CD4-positive, alpha-beta memory T cell (primary cell): ENCODE measurements at regions not wholly inside any gene's neighbourhood (a gene's known extent, or its start where the extent isn't known, plus 50 kb on each side); places are given as distances from the start of the nearest gene placed in this dataset.

Experiments
- CTCF ChIA-PET: fragments of 350-600 bp; sonication (Branson Sonifier 250); formaldehyde crosslinking; loops from one replicate; lab custom pipeline; 2021; ENCODE audit warnings: inconsistent platforms; ENCODE audit not compliant: partially characterized antibody; lab: Charles Lee
- POLR2A ChIA-PET: fragments of 350-600 bp; sonication (Branson Sonifier 250); formaldehyde crosslinking; loops from one replicate; lab custom pipeline; 2021; ENCODE audit not compliant: partially characterized antibody; lab: Charles Lee
- DNase-seq, 5 donors: peaks; one replicate each; pipeline versions ENCODE4 v3.0.0 to v3.0.0-alpha.2; 2020 to 2022; ENCODE audit warnings: mixed read lengths in 1 of 5
- H3K27ac ChIP-seq: one replicate; pipeline ENCODE4 v1.7.0; 2013; ENCODE audit warnings: low read depth, low read length
- H3K27me3 ChIP-seq: 2 replicates; pipeline ENCODE4 v1.7.0; 2013; ENCODE audit warnings: mild to moderate bottlenecking, low read length, moderate library complexity; ENCODE audit not compliant: insufficient read depth
- H3K36me3 ChIP-seq: 2 replicates; pipeline ENCODE4 v1.7.0; 2013; ENCODE audit warnings: mild to moderate bottlenecking, low read length, moderate library complexity; ENCODE audit not compliant: insufficient read depth
- H3K4me1 ChIP-seq: 2 replicates; pipeline ENCODE4 v1.7.0; 2013; ENCODE audit warnings: mild to moderate bottlenecking, low read length, moderate library complexity; ENCODE audit not compliant: insufficient read depth
- H3K4me3 ChIP-seq, 2 donors: one replicate each; pipeline ENCODE4 v1.7.0; 2013; ENCODE audit warnings: low read length in 2 of 2, mild to moderate bottlenecking in 1 of 2
- H3K9me3 ChIP-seq, 2 donors: one replicate each; pipeline ENCODE4 v1.7.0; 2013; ENCODE audit warnings: low read length in 2 of 2, control low read depth in 1 of 2; ENCODE audit not compliant: control insufficient read depth in 1 of 2
- H3K27ac Mint-ChIP-seq, 7 donors: one replicate each; pipeline ENCODE4 v1.8.0; 2020 to 2021; ENCODE audit warnings: mixed read lengths in 7 of 7, mild to moderate bottlenecking in 6 of 7, inconsistent platforms in 3 of 7, moderate library complexity in 3 of 7
- H3K27me3 Mint-ChIP-seq, 2 donors: one replicate each; pipeline ENCODE4 v1.8.0; 2020 to 2021; ENCODE audit warnings: mixed read lengths in 2 of 2
- H3K36me3 Mint-ChIP-seq, 2 donors: one replicate each; pipeline ENCODE4 v1.8.0; 2020 to 2021; ENCODE audit warnings: mixed read lengths in 2 of 2, inconsistent platforms in 1 of 2, mild to moderate bottlenecking in 1 of 2
- H3K4me1 Mint-ChIP-seq, 4 donors: one replicate each; pipeline ENCODE4 v1.8.0; 2020 to 2021; ENCODE audit warnings: mixed read lengths in 4 of 4, mild to moderate bottlenecking in 1 of 4
- H3K4me3 Mint-ChIP-seq, 8 donors: one replicate each; pipeline ENCODE4 v1.8.0; 2020 to 2021; ENCODE audit warnings: mixed read lengths in 8 of 8, mild to moderate bottlenecking in 7 of 8, moderate library complexity in 6 of 8, inconsistent platforms in 3 of 8
- H3K9me3 Mint-ChIP-seq, 8 donors: one replicate each; pipeline ENCODE4 v1.8.0; 2020 to 2021; ENCODE audit warnings: mixed read lengths in 8 of 8, mild to moderate bottlenecking in 5 of 8, inconsistent platforms in 3 of 8, moderate library complexity in 1 of 8
- intact Hi-C: fragments of 100-400 bp; cut with micrococcal nuclease; formaldehyde crosslinking; loops from one replicate; pipeline ENCODE4 v1.15.1; 2023

DNA sequence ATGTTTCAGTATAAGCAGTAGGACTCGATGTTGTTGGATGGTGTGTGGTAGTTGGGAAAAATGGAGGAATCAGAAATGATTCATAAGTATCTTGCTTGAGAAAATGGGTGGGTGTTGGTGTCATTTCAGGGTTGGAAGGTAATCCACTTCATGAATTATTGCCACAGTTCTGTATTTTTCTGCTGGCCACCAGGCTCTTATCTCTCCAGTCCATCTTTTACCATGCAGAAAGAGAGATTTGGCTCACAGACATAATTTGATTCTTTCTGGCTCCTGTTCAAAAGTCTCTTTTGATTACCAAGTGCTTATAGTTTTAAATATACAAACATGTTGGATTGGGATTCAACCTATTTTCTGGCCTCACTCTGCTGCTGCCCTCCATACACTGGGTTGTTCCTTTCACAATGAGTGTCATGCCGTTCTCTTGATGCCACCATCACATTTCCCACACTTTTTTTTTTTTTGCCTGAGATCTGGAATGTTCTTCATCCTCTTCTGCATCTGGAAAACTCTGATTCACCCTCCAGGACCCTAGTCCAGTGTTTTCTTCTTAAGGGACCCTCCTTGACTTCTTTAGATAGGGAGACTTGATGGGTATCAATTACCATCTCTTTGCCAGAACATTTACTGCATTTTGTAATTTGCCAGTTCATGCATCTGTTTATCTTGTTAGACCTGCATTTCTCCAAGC, 69.4 kb upstream of the GAP43 start:
- ChIA-PET CTCF (no interaction called here), POLR2A (no interaction called here)
- Histone ChIP-seq H3K27ac (no peak overlapping the region), H3K4me1 (no peaks in the 10 kb centered on the region), H3K36me3 (no peaks in the 10 kb centered on the region), H3K4me3 (no peak overlapping the region), H3K9me3 (no peaks in the 10 kb centered on the region), H3K27me3 (no peaks in the 10 kb centered on the region)
- H3K9me3 Mint-ChIP-seq: no peaks in the 10 kb centered on the region
- DNase-seq: no peak
- H3K4me3 Mint-ChIP-seq: no peak overlapping the region
- no peaks in the 10 kb centered on the region for H3K4me1 Mint-ChIP-seq
- no peak overlapping the region for H3K27ac Mint-ChIP-seq
- intact Hi-C loops: no loop called here
- no peaks in the 10 kb centered on the region for H3K36me3 Mint-ChIP-seq
- peaks cover 3 to 7% of the 10 kb centered on the region in 2 donors for H3K27me3 Mint-ChIP-seq

DNA sequence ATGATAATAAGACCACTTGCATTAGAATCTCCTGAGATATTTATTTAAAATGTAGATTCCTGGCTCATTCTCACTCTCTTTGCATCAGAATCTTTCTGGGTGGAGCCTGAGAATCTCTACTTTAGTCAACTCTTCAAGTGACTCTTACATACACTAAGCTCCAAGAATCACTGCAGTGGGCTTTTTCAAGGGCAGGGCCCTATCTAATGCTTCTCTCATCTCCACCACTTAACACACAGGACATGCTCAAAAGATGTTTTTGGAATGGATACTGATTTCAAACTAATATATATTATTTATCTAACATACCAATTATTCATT, 68.9 kb upstream of the GAP43 start:
- intact Hi-C loops: no loop called here
- Histone ChIP-seq H3K36me3 (no peaks in the 10 kb centered on the region), H3K27me3 (no peaks in the 10 kb centered on the region), H3K27ac (no peak overlapping the region), H3K4me1 (no peaks in the 10 kb centered on the region), H3K9me3 (no peaks in the 10 kb centered on the region), H3K4me3 (no peak overlapping the region)
- no peaks in the 10 kb centered on the region for H3K9me3 Mint-ChIP-seq
- DNase-seq: no peak
- ChIA-PET POLR2A (no interaction called here), CTCF (no interaction called here)
- no peaks in the 10 kb centered on the region for H3K36me3 Mint-ChIP-seq
- H3K27ac Mint-ChIP-seq: no peak overlapping the region
- no peak overlapping the region for H3K4me3 Mint-ChIP-seq
- no peaks in the 10 kb centered on the region for H3K4me1 Mint-ChIP-seq
- peaks cover 4 to 7% of the 10 kb centered on the region in 2 donors for H3K27me3 Mint-ChIP-seq

DNA sequence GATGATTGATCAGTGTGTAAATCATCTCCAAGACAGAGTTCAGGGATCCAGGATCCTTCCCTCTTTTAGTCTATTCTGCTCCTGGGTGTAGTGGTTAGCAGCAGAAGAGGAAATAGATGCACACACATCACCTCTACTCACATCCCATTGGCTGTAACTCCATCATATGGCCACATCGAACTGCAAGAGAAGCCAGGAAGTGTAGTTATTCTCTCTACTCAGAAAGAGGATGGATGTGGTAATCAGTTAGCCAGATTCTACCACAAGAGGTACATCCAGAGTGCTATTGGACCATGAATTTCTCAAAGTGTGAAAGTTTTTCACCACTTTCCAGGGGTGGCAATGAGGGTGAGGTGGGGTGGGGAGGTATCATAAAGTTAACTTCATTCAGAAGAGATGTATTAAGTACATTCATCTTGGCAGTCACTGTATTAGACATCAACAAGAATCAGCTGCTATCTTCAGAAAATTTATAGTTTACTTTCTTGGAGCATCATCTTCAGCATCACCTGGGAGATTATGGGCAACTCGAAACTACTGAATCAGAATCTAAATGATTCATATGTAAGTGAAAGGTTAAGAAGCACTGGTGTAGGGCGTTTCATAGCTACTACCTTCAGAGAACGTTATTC, 60.6 kb upstream of the GAP43 start:
- POLR2A ChIA-PET: no interaction called here
- no peak for DNase-seq

DNA sequence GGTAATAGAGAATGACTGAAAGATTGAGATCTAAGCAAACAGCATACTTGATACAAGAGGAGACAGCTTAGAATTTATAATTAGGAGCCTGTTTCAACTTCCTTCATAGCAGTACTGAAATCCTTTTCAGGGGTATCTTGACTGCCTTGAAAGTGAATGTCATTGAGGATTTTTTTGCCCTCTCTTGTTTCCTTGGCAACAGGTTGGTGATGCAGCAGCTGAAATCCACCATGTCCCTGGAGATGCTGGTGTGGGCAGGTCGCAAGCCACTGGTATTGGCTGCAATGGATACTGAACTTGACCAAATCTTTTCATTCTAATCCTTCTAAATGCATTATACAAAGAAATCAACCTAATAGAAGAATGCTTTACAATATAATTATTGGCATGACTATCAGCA, 59.3 kb upstream of the GAP43 start:
- H3K4me1 ChIP-seq: no peaks in the 10 kb centered on the region
- H3K27ac ChIP-seq: no peak overlapping the region
- H3K9me3 ChIP-seq: no peaks in the 10 kb centered on the region
- ChIA-PET POLR2A (no interaction called here), CTCF (no interaction called here)
- no peaks in the 10 kb centered on the region for H3K36me3 ChIP-seq
- no peaks in the 10 kb centered on the region for H3K36me3 Mint-ChIP-seq
- no peaks in the 10 kb centered on the region for H3K9me3 Mint-ChIP-seq
- no peak overlapping the region for H3K27ac Mint-ChIP-seq
- H3K27me3 ChIP-seq: no peaks in the 10 kb centered on the region
- H3K4me3 Mint-ChIP-seq: no peak overlapping the region
- no peaks in the 10 kb centered on the region for H3K4me1 Mint-ChIP-seq
- no peak overlapping the region for H3K4me3 ChIP-seq
- H3K27me3 Mint-ChIP-seq: peaks cover 12 to 16% of the 10 kb centered on the region in 2 donors
- intact Hi-C loops: no loop called here
- DNase-seq: no peak

More for the DNA sequence above, 60.6 kb upstream of the GAP43 start:
- Histone ChIP-seq H3K36me3 (no peaks in the 10 kb centered on the region), H3K27me3 (no peaks in the 10 kb centered on the region), H3K4me1 (no peaks in the 10 kb centered on the region), H3K9me3 (no peaks in the 10 kb centered on the region), H3K4me3 (no peak overlapping the region), H3K27ac (no peak overlapping the region)
- no peaks in the 10 kb centered on the region for H3K9me3 Mint-ChIP-seq
- H3K4me1 Mint-ChIP-seq: no peaks in the 10 kb centered on the region
- H3K27me3 Mint-ChIP-seq: peaks cover 10 to 16% of the 10 kb centered on the region in 2 donors
- no peaks in the 10 kb centered on the region for H3K36me3 Mint-ChIP-seq
- H3K4me3 Mint-ChIP-seq: no peak overlapping the region
- CTCF ChIA-PET: no interaction called here
- no peak overlapping the region for H3K27ac Mint-ChIP-seq
- intact Hi-C loops: no loop called here

DNA sequence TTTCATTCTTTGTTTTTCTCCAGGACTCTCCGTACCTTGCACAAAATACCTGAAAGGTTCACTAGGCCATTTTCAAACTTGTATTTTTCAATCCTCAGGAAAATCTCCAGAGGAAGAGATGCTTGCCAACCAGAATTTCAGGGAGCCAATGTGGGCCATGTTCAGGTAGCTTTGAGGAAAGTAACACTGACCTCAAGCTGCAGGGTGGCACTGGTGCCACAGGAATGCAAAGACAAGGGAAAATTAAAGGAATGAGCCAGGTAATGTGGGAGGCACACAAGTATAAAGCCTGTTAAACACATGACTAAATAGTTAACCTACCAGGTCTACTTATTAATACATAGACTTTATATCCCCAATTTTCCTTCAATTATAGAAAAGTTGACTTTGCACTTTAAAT, 51.9 kb upstream of the GAP43 start:
- Mint-ChIP-seq H3K4me1 (no peaks in the 10 kb centered on the region), H3K9me3 (no peaks in the 10 kb centered on the region), H3K27me3 (peaks cover 11 to 12% of the 10 kb centered on the region in 2 donors), H3K27ac (no peak overlapping the region), H3K4me3 (no peak overlapping the region), H3K36me3 (no peaks in the 10 kb centered on the region)
- no peak overlapping the region for H3K27ac ChIP-seq
- no peaks in the 10 kb centered on the region for H3K4me1 ChIP-seq
- DNase-seq: no peak
- ChIA-PET CTCF (no interaction called here), POLR2A (no interaction called here)
- no peaks in the 10 kb centered on the region for H3K9me3 ChIP-seq
- intact Hi-C loops: no loop called here
- H3K27me3 ChIP-seq: no peaks in the 10 kb centered on the region
- no peak overlapping the region for H3K4me3 ChIP-seq
- H3K36me3 ChIP-seq: no peaks in the 10 kb centered on the region
